HuH-7 (cell line): ENCODE measurements at regions not wholly inside any gene's neighbourhood (a gene's known extent, or its start where the extent isn't known, plus 50 kb on each side); places are given as distances from the start of the nearest gene placed in this dataset.

ENCODE experiments used
- DNase-seq: peaks from one replicate; pipeline ENCODE4 v3.0.0; 2011; ENCODE audit warnings: low spot score

DNA sequence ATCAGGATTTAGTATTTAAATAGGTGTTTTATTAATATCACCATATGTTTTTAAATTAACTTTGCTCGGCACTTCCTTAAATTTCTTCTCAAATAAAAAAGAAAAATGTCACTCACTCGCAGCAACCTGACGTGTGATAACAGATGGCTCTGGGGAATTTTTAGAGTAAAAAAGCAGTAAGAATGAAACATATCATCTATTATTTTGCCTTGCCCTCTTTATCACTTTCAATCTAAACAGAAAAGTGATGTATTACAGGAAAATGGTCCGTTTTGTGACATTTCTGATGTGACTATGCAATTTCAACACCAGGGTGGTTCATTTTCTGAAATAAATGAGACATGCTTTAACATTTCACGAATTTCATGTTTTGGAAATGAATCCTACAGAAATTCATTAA is 1368.0 kb upstream of the LRRTM1 start:
- DNase-seq: no peak

DNA sequence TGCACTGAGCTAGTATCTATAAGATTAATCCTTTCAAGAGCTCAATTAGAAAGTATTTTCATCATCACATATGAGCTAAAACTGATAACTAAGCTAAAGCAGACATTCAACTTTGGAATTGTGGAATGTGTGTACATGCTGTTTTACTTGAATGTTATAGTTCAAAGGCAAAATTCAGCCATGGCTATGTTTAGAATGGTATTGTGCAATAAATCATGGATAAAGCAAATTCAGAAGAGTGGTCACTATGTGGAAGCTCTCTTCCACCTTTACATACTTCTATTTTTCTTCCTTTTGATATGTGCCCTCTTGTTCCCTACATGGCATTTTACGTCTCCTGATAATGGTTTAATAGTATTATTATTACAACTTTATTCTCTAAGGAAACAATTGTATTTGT is 1366.3 kb upstream of the LRRTM1 start:
- no peak for DNase-seq

DNA sequence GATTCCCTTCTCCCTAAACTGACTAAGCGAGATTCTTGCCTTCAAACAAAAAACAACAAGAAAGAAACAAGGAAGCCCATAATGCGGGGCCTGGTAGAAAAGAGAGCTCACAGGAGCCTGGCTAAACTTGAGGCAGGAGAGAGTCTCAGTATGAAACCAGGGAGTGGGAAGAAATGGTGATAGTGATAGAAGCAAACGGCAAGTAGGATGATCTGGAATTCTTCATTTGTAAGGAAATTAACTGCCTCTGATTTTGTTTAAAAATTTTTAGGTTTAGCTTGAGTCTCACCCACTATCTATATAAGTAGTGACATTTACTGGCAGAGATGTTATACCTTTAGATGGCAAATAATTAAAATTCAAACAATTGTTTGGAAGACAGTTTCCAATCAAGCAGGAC is 1356.5 kb upstream of the LRRTM1 start:
- DNase-seq: no peak

DNA sequence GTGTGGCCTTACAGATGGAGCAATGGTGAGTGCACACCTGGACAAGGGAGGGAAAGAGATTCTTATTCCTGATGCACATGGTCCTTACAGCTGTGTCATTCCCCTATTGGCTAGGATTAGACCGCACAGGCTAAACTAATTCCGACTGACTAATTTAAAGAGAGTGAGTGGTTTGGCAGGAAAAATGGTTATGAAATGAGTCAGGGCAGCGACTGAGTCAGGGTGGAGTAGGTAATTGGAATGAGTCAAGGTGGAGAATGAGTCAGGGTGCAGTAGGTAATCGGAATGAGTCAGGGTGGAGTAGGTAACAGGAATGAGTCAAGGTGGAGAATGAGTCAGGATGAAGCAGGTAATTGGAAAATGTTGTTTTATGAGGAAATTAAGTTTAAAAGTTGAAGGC is 1353.7 kb upstream of the LRRTM1 start:
- DNase-seq: no peak

DNA sequence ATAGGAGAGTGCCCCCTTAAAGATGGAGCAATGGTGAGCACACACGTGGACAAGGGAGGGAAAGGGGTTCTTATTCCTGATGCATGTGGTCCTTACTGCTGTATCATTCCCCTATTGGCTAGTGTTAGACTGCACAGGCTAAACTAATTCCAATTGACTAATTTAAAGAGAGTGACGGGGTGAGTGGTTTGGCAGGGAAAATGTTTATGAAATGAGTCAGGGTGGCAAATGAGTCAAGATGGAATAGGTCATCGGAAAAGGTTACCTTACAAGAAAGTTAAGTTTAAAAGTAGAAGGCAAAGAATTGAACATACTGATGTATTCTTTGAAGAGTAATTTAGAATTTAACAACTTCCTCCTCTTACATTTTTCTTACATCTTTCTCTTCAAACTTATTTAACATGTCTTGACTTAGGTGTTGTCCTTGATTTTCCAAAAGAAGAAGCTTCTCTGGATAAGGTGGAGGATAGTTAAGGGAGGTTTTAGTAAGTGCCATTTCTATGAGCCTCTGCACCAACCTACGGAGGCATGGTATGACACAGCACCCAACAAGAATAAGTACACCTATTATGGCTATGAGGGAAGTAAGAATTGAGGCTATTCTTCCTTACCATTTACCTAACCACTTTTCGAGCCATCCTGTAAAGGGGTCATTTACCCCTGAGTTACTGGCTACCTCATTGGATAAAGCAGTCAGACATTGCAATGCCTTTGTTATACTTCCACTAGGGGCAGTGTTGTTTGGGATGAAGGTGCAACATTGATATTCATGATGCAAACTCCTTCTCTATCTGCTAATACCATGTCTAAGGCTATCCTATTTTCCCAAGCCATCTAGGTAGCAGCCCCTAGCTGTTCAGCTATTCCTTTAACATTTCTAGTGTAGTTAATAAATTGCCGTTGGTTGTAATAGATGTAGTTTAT is 1345.8 kb upstream of the LRRTM1 start:
- no peak for DNase-seq

DNA sequence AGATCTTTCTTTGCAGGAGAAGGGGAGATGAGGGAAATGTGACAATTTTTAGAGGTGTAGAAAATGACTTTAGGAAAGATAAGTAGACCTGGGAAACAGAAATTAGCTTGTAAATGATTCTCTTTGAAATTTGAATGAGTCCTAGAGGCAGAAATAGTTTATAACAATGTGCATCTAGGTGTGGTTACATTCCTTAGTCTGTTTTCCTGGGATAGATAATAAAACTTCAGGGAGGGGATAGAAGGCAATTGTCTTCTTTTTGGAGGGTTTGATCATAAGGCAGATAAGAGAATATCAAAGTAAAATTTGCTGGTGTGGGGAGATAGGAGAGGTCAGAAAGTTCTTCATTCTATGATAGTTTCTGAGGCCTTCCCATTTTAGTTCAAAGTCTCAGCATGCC is 1344.3 kb upstream of the LRRTM1 start:
- no peak for DNase-seq

DNA sequence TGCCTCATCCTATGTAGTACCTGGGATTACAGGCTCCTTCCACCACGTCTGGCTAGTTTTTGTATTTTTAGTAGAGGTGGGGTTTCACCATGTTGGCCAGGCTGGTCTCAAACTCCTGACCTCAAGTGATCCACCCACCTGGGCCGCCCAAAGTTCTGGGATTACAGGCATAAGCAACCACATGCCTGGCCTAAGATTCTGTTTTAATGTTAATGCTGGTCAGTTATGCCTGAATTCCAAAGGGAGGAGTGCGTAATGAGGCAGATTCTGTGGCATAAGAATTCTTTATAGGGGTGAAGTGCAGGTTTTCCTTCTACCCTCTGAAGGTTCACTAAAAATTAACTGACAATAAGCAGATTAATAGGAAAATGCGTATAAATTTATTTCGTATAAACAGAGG is 1343.8 kb upstream of the LRRTM1 start:
- DNase-seq: no peak

DNA sequence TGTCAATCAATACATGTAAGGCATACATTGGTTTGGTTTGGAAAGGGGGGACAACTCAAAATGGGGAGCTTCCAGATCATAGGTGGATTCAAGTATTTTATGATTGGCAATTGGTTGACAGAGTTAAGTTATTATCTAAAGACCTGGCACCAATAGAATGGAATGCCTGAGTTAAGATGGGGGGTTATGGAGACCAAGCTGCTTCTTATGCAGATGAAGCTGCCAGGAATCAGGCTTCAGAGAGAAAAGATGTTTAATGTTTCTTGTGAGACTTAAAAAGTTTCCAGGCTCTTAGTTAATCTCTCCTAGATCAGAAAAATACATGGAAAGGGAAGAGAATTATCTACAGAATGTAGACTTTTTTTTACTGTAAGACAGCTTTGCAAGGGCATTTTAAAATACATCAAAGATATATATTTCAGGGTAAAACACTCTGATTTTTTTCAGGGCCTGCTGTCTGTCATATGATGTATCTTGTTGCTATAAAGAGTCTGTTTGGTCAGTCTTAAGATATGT is 1343.2 kb upstream of the LRRTM1 start:
- DNase-seq: no peak

DNA sequence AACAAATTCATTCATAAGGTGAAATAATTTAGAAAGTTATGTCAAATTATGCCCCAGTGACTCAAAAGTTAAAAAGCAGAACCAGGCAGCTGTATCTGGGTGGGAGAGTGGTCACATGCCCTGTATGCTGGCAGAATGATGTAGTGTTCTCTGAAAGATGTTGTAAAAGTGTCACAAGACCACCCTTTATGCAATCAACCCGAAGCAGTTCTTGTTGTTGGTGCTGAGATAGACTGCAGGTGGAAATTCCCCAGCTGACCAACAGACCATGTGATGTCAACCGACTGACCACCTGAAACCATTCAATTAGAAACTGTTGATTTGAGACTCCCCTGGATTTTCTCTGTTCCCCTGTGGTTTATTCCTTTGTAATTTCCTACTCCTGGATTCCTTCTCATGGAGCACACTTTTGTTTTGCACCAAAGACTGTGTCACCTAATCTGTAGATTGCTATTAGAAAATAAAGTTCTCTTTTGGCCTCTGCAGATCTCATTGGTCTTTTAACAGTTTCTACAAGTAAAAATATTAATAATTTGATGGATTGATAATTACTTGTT is 1341.3 kb upstream of the LRRTM1 start:
- DNase-seq: no peak

DNA sequence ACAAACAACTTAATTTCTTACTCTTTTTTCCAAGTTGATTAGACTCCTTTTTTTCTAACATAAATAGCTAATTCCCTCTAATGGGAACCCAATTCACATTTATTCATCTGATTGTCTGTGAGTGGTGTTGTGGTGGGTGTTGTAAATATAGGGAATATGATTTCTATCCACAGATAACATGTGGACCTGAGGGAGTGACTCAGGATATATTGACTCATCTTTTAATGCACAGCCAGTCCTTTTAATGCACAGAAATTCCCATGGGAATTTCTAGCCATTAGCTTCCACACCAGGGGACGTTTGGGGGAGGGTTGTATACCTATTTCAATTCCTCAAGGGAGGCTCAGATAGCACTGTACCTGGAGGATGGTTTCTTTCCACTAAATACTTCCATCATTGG is 1339.6 kb upstream of the LRRTM1 start:
- DNase-seq: no peak

DNA sequence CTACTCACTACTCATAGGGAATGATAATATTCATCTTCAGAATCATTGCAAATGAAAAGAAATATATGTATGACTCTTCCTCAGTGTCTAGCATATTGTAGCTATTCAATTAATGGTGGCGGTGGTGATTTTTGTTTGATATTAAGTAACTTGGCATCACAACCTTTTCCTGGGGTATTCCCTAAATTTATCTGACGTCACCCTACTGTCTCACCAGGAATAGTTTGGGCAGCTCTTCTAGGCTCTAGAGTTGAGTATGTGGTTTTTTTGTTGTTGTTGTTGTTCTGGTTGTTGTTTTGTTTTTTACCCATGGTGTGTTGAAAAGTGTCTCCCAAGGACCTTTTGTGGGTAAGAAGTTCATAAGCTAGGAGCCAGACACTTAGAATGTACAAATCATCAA is 1320.3 kb upstream of the LRRTM1 start:
- no peak for DNase-seq

DNA sequence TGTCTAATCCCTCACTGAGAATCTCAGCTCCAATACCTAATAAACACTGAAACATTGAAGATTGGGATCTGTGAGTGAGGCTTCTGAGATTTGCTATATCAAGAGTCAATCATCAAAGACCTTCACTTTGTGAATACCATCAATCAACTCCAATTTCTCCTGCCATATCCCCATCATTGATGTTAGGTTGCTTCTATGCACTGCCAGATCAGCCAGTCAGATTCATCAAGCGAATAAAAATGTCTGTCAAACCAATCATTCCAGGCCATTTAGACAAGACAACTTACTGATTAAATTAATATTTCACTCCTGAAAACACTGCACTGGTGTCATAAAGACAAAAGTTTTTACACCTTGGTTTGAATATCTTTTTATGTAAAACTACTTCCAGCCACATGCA is 1295.5 kb upstream of the LRRTM1 start:
- DNase-seq: no peak

DNA sequence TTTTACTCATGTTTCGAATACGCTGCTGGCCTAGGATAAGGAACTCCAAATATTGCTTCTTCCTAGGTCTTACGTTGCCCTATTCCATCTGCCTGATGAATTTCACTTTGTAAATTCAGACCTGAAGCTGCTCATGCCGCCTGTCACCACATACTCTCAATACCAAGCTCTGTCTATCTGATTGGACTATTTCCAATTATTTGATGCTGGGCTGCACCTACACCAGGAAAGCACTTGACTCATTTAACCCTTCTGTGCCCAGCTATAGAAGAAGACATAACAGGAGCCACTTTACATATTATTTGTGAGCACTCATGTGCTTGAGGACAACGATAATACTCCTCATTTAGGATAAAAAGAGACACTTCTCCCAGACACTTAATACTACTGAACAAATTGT is 1293.9 kb upstream of the LRRTM1 start:
- DNase-seq: no peak

DNA sequence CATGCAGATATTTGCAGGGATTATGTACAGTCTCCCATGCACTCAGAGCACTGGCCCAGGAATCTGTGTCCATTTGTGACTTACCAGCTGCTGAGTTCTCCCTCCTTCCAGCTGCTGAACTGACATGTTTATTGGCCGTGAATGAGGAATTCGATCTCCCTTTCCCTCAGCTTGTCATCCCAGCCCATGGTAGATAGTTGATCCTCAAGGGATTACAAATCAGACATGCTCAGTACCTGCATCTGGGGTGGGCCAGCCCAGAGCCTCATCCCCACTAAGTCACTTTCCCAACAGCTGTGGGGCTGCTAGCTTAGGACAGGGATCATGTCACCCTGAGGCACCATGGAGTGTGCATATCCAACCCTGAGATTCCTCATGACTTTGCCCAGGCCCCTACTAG is 1284.9 kb upstream of the LRRTM1 start:
- no peak for DNase-seq

DNA sequence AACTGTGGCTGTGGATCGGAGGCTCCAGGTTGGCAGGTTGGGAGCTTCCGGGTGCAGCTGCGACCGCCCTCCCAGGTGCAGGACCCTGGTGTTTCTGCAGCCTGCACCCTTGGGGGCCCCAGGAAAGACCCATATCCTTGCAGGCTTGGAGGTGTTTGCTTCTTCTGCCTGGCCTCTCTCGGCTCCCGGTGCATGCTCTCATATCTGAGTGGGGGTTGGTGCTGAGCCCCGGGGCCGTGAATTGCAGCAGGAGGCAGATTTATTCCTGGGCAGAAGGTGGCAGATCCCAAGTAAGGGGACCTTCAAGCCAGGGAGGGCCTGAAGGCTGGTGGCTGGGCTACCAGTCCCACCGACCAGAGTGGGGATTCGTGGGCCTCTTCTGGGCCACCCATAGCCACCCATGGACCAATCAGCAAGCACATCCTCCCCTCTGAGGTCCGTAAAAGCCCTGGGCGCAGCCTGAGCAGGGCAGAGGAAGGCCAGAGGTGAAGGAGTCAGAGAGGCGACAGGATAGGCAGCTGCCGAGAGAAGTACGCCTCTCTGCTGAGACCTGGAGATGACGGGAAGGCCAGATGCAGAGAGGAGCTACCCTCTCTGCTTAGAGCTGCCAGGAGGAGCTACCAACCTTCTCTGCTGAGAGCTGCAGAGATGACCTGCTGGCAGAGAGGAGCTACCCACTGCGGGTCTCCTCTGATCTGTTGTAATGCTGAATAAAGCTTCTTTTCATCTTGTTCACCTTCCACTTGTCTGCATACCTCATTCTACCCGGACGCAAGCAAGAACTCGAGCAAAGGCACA is 1279.0 kb upstream of the LRRTM1 start:
- no peak for DNase-seq

DNA sequence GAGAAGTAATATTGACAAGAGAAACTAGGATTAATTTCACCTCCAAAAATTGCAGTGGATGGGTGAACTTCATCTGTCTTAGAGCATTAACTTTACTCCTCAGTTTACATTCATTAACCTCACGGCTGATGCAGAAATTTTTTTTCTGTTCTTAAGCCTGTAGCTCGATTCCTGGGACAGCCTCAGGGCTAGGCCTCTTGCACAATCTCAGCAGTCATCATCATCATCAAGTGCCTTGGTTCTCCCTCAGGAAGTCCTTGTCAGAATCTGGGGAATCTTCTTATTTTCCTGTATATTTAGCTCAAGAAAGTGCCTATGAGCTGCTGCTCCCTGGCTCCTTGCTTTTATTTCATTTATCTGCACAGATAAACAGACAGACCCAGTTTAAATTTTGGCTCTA is 1272.2 kb upstream of the LRRTM1 start:
- DNase-seq: no peak

DNA sequence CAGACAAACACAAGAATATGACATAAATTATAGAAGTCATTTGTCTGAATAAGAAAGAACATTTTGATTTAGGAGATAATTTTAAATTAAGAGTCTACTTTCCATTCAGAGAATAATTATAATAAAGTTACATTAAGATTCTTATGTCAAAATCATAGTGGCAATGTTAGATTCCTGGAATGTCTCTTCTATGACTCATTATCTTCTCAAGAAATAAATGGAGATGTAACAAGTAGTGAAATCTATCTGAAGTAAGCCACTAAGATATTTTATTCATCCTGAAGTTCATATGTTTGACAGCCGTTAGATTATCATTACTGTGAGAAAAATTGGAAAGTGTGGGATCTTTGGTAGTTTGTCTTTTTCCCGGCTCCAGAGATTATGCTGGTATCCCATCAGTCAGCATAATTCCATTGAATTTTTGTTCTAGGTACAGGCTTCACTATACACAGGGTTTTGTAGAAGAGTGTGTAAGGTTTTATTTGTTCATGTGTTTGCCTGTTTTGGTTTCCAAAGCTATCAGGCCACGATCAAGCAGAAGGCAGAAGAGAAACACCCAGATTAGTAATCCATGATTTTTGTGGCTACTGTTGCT is 1246.6 kb upstream of the LRRTM1 start:
- no peak for DNase-seq

DNA sequence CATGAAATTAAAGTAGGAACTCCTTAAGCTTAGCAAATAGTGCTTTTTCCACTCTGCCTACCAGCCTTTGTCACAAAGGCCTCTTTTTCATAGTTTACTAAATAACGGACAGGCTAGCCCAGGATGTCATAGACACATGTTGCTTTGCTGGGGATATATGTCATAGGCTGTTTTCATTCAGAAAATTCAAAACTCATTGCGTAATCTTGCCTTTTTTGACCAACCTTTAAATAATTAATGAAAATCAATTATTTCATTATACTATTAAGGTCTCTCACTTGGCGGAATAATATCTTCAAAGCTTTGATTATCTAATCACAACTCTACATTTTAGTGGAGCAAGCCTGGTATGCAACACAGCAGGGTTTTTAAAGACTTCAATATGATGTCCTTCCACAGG is 1245.7 kb upstream of the LRRTM1 start:
- DNase-seq: no peak

DNA sequence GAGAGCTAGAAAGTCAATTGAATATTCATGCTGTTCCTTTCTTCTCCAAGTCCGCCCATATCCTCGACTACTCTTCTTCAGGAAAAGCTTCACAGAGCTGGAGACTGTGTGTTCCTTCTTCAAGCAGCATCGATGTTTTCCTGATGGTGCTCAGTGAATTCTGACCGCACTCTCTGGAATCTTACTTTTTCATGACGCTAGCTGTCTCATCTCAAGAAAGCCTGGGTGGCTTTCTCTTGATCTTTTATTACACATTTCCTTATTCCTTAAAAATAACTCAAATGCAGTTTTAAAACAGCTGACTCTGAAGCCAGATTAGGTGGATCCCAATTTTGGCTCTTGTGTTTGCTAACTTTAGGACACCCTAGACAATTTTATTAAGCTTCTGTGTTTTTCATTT is 1245.1 kb upstream of the LRRTM1 start:
- DNase-seq: no peak

DNA sequence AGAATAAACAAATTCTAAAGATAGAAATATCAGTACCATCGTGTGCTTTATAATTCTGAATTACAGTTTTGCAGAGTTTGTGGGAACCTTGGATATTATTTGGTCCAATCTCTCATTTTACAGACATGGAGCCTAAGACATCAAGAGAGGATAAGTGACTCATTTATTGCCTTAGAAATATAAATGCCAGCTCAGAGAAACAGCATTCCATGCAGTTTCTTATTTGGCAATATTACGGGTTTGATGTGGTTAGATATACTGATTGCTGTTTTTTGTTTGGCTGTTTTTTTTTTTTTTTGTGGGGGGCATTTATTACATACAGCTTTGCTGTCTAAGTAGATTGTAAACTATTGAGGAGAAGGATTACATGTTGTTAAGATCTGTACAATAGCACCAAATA is 1241.1 kb upstream of the LRRTM1 start:
- DNase-seq: no peak

DNA sequence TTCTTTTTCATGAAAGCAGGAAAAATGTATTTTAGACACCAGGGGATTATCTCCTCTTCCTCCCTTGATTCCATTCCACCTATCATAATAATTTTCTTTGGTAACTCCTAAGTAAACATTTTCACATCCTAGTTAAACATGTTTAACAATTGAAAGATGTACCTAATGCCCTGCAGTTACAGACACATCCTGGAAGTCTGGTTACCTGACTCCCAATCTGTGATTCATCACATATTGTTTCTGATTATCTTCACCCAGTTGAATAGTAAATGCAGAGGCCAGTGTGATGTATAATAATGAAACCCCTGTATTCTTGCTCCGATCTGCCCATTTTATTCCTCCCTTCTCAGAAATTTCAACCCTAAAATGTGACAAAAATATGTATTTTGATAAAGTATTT is 1237.6 kb upstream of the LRRTM1 start:
- DNase-seq: no peak

DNA sequence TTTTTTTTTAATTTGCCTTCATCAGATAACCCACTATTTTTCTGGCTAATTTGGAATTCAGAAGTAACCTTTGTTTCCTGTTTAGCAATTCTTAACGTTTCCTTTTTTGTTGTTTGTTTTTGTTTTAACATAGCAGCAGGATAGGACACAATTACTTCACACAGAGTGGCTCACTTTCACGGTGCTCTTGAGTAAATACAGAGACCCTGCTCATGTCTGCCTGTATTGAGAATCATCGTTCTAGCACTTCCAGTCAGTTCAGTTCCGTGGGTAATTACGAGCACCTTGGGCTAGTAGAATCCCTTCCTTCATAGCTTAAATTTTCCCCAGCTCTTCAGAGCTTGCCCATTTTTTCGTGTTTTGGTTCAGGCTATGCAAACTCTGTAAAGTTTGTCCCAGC is 1225.4 kb upstream of the LRRTM1 start:
- no peak for DNase-seq
